Liver (tissue), 8 donors: ENCODE measurements at regions not wholly inside any gene's neighbourhood (a gene's known extent, or its start where the extent isn't known, plus 50 kb on each side); places are given as distances from the start of the nearest gene placed in this dataset.

Source experiments
- DNase-seq: peaks from one replicate; pipeline ENCODE4 v3.0.0-alpha.2; 2017; ENCODE audit warnings: low spot score
- H3K27ac ChIP-seq, 2 donors: one replicate each; pipeline ENCODE4 v1.7.0; 2013; ENCODE audit warnings: inconsistent platforms in 2 of 2, low read length in 2 of 2, control low read depth in 1 of 2, low read depth in 1 of 2, mild to moderate bottlenecking in 1 of 2
- H3K27me3 ChIP-seq, 4 donors: one replicate each; pipeline versions ENCODE4 v1.6.1 to v1.7.0; 2013; ENCODE audit warnings: low read length in 3 of 4, inconsistent platforms in 1 of 4, mild to moderate bottlenecking in 1 of 4, moderate library complexity in 1 of 4; ENCODE audit not compliant: control insufficient read depth in 4 of 4, insufficient read depth in 4 of 4
- H3K36me3 ChIP-seq, 4 donors: one replicate each; pipeline versions ENCODE4 v1.6.1 to v1.7.0; 2013; ENCODE audit warnings: low read length in 3 of 4, mild to moderate bottlenecking in 3 of 4, low read depth in 1 of 4, moderate library complexity in 1 of 4; ENCODE audit not compliant: control insufficient read depth in 4 of 4, insufficient read depth in 3 of 4
- H3K4me1 ChIP-seq, 4 donors: one replicate each; pipeline versions ENCODE4 v1.6.1 to v1.7.0; 2013; ENCODE audit warnings: low read length in 3 of 4, mild to moderate bottlenecking in 3 of 4, moderate library complexity in 1 of 4; ENCODE audit not compliant: control insufficient read depth in 4 of 4, insufficient read depth in 4 of 4
- H3K4me3 ChIP-seq, 3 donors: one replicate each; pipeline versions ENCODE4 v1.6.1 to v1.7.0; 2013; ENCODE audit warnings: low read length in 3 of 3, control low read depth in 1 of 3, low read depth in 1 of 3, mild to moderate bottlenecking in 1 of 3
- H3K9ac ChIP-seq, 2 donors: one replicate each; pipeline ENCODE4 v1.7.0; 2013; ENCODE audit warnings: low read length in 2 of 2, mild to moderate bottlenecking in 2 of 2, moderate library complexity in 2 of 2, control low read depth in 1 of 2, low read depth in 1 of 2
- H3K9me3 ChIP-seq, 4 donors: one replicate each; pipeline versions ENCODE4 v1.6.1 to v1.7.0; 2013; ENCODE audit warnings: low read length in 3 of 4; ENCODE audit not compliant: control insufficient read depth in 4 of 4
- ATF3 ChIP-seq: IDR thresholded peaks from 2 replicates; pipeline ENCODE4 v1.6.1; 2016; ENCODE audit warnings: antibody characterized with exemption
- CTCF ChIP-seq: fragments of 150-350 bp; IDR thresholded peaks from 2 replicates; pipeline ENCODE4 v1.5.1; 2017; ENCODE audit warnings: improper control_type of control experiment, low read depth, low read length; ENCODE audit not compliant: missing input control
- EGR1 ChIP-seq, 2 donors: IDR thresholded peaks; 2 replicates each; pipeline ENCODE4 v1.6.1; 2016 to 2018; ENCODE audit warnings: antibody characterized with exemption in 2 of 2, low read depth in 2 of 2
- FOXA1 ChIP-seq: IDR thresholded peaks from 2 replicates; pipeline ENCODE4 v1.6.1; 2016; ENCODE audit warnings: antibody characterized with exemption
- FOXA2 ChIP-seq: IDR thresholded peaks from 2 replicates; pipeline ENCODE4 v1.6.1; 2016; ENCODE audit warnings: antibody characterized with exemption
- GABPA ChIP-seq, 2 donors: IDR thresholded peaks in 1 of 2; conservative IDR thresholded peaks in 1 of 2; 2 replicates each; pipeline ENCODE4 v1.6.1; 2016; ENCODE audit warnings: antibody characterized with exemption in 2 of 2, mild to moderate bottlenecking in 1 of 2, moderate library complexity in 1 of 2
- HNF4A ChIP-seq, 2 donors: conservative IDR thresholded peaks; 2 replicates each; pipeline ENCODE4 v1.6.1; 2016; ENCODE audit warnings: antibody characterized with exemption in 2 of 2, mild to moderate bottlenecking in 2 of 2
- HNF4G ChIP-seq: IDR thresholded peaks from 2 replicates; pipeline ENCODE4 v1.6.1; 2016; ENCODE audit warnings: antibody characterized with exemption
- JUND ChIP-seq, 2 donors: IDR thresholded peaks; 2 replicates each; pipeline ENCODE4 v1.6.1; 2016; ENCODE audit warnings: antibody characterized with exemption in 2 of 2
- MAX ChIP-seq: IDR thresholded peaks from 2 replicates; pipeline ENCODE4 v1.6.1; 2016; ENCODE audit warnings: antibody characterized with exemption
- RAD21 ChIP-seq, 2 donors: IDR thresholded peaks; 2 replicates each; pipeline ENCODE4 v1.6.1; 2016; ENCODE audit warnings: antibody characterized with exemption in 2 of 2, mild to moderate bottlenecking in 2 of 2
- REST ChIP-seq: IDR thresholded peaks from 2 replicates; pipeline ENCODE4 v1.6.1; 2016; ENCODE audit warnings: antibody characterized with exemption, mild to moderate bottlenecking
- RXRA ChIP-seq, 2 donors: IDR thresholded peaks; 2 replicates each; pipeline ENCODE4 v1.6.1; 2017 to 2018; ENCODE audit warnings: antibody characterized with exemption in 2 of 2, mild to moderate bottlenecking in 1 of 2
- SP1 ChIP-seq: IDR thresholded peaks from 2 replicates; pipeline ENCODE4 v1.6.1; 2018; ENCODE audit warnings: antibody characterized with exemption, mild to moderate bottlenecking
- TAF1 ChIP-seq: conservative IDR thresholded peaks from 2 replicates; pipeline ENCODE4 v1.6.1; 2016; ENCODE audit warnings: antibody characterized with exemption, mild to moderate bottlenecking
- YY1 ChIP-seq: IDR thresholded peaks from 2 replicates; pipeline ENCODE4 v1.6.1; 2016; ENCODE audit warnings: antibody characterized with exemption, mild to moderate bottlenecking
- ZBTB33 ChIP-seq: IDR thresholded peaks from 2 replicates; pipeline ENCODE4 v1.6.1; 2016; ENCODE audit warnings: antibody characterized with exemption
- WGBS: extraction: QIAGEN DNeasy Blood & Tissue Kit; methylation state at CpG from one replicate; pipeline ENCODE4 v1.1.7; 2013; 5-methylcytosine and 5-hydroxymethylcytosine counted together
- donor health status: healthy.
- donor health status: healthy.
- donor health status: healthy.
- donor health status: healthy.
- donor health status: healthy.

- TF ChIP-seq CTCF (no peak), FOXA2 (no peak)
Observed at GRCh38 chr6:28764014-28764723, 159.6 kb downstream of the TRIM27 start (continued).

GRCh38 chr6:28764761-28765282 lies 159.0 kb downstream of the TRIM27 start:
- Histone ChIP-seq H3K36me3 (no peaks in the 10 kb centered on the region), H3K4me3 (no peak overlapping the region), H3K27ac (no peak overlapping the region), H3K27me3 (peaks cover 3 to 37% (median 21%) of the 10 kb centered on the region in 4 donors), H3K9ac (no peak overlapping the region), H3K9me3 (peaks cover 0 to 1% (median 0%) of the 10 kb centered on the region in 4 donors), H3K4me1 (no peaks in the 10 kb centered on the region)
- DNase-seq: no peak
- 25% methylated on average over 15 of the region's 15 CpGs for WGBS
- no peak for TF ChIP-seq GABPA (IDR thresholded peaks at IDR 0.05 in 1 of 2, conservative IDR thresholded peaks at IDR 0.05 in 1 of 2)
- TF ChIP-seq HNF4A (conservative IDR thresholded peaks at IDR 0.05): no peak
- TF ChIP-seq TAF1: no peak
- TF ChIP-seq HNF4G: no peak
- no peak for TF ChIP-seq SP1
- TF ChIP-seq REST: no peak
- no peak for TF ChIP-seq ATF3
- no peak for TF ChIP-seq MAX
- no peak for TF ChIP-seq JUND (IDR thresholded peaks at IDR 0.05)
- no peak for TF ChIP-seq YY1
- TF ChIP-seq EGR1 (IDR thresholded peaks at IDR 0.05; ENCODE audit: low read depth in 2 of 2): no peak
- TF ChIP-seq FOXA1: no peak
- TF ChIP-seq RAD21 (IDR thresholded peaks at IDR 0.05): no peak
- no peak for TF ChIP-seq CTCF
- TF ChIP-seq RXRA (IDR thresholded peaks at IDR 0.05): no peak
- TF ChIP-seq ZBTB33: no peak
